ENCODE measurements at regions not wholly inside any gene's neighbourhood (a gene's known extent, or its start where the extent isn't known, plus 50 kb on each side); places are given as distances from the start of the nearest gene placed in this dataset.
"Not testable (repeated sequence)": the region's sequence is repeated elsewhere in the genome, so short reads cannot be mapped to it uniquely, and the experiment has no call there.

GRCh38 chr5:166722939-166723338 is 1568.5 kb upstream of the WWC1 start:
- H3K4me3 ChIP-seq (ENCODE audit: low read depth, low read length) = no peak overlapping the region
- TF ChIP-seq, protein P1, sequence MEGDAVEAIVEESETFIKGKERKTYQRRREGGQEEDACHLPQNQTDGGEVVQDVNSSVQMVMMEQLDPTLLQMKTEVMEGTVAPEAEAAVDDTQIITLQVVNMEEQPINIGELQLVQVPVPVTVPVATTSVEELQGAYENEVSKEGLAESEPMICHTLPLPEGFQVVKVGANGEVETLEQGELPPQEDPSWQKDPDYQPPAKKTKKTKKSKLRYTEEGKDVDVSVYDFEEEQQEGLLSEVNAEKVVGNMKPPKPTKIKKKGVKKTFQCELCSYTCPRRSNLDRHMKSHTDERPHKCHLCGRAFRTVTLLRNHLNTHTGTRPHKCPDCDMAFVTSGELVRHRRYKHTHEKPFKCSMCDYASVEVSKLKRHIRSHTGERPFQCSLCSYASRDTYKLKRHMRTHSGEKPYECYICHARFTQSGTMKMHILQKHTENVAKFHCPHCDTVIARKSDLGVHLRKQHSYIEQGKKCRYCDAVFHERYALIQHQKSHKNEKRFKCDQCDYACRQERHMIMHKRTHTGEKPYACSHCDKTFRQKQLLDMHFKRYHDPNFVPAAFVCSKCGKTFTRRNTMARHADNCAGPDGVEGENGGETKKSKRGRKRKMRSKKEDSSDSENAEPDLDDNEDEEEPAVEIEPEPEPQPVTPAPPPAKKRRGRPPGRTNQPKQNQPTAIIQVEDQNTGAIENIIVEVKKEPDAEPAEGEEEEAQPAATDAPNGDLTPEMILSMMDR (IDR thresholded peaks at IDR 0.05; ENCODE audit: insufficient read depth, low read length, poor library complexity, severe bottlenecking) = no peak
- H3K27me3 ChIP-seq (ENCODE audit: control insufficient read depth, insufficient read depth, low read length) = no peaks in the 10 kb centered on the region
- DNase-seq (ENCODE audit: low read depth) = peak; percentile 85
- no peaks in the 10 kb centered on the region for H3K36me3 ChIP-seq (ENCODE audit: control insufficient read depth, insufficient read depth, low read length)

DNA sequence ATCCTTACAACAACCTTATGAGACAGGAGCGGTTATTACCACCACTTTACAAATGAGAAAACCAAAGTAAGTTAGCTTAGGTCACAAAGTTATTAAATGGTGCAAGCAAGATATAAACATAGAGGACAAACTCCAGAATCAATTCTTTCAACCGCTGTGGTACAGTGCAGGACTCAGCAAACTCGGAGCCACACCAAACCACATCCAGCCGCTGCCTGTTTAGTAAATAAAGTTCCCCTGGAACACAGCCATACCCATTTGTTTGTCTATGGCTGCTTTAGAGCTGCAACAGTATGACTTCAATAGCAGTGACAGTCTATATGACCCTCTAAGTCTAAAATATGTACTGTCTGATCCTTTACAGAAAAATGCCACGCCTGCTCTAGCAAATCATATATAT is 1567.2 kb upstream of the WWC1 start:
- H3K4me3 ChIP-seq (ENCODE audit: low read depth, low read length) = no peak overlapping the region
- no peak for DNase-seq (ENCODE audit: low read depth)
- H3K36me3 ChIP-seq (ENCODE audit: control insufficient read depth, insufficient read depth, low read length) = no peaks in the 10 kb centered on the region
- TF ChIP-seq, protein P1 (IDR thresholded peaks at IDR 0.05; ENCODE audit: insufficient read depth, low read length, poor library complexity, severe bottlenecking) = no peak
- H3K27me3 ChIP-seq (ENCODE audit: control insufficient read depth, insufficient read depth, low read length) = no peaks in the 10 kb centered on the region

DNA sequence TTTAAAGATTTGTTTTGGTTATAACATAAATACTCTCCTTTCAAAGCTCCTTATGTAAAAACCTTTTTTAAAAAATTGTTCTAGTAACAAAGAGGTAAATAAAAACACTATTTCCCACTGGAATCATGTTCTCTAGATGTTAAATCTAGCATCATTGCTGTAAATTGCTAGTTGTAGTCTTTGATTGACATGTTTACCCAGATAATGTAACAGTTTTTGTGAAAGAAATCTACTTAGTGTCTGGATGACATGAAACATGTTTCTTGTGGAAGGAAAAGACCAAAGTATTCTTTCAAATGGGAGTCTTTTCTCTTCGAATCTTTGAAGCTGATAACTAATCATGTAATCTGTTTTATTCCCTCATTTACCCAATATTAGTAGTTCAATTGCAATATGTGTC is 1565.9 kb upstream of the WWC1 start:
- Histone ChIP-seq H3K36me3 (ENCODE audit: control insufficient read depth, insufficient read depth, low read length) (no peaks in the 10 kb centered on the region), H3K27me3 (ENCODE audit: control insufficient read depth, insufficient read depth, low read length) (no peaks in the 10 kb centered on the region), H3K4me3 (ENCODE audit: low read depth, low read length) (no peak overlapping the region)
- TF ChIP-seq, protein P1 (IDR thresholded peaks at IDR 0.05; ENCODE audit: insufficient read depth, low read length, poor library complexity, severe bottlenecking) = no peak
- DNase-seq (ENCODE audit: low read depth) = no peak

- TF ChIP-seq, protein P1 (IDR thresholded peaks at IDR 0.05; ENCODE audit: insufficient read depth, low read length, poor library complexity, severe bottlenecking) = no peak
These were observed 1565.0 kb upstream of the WWC1 start for GRCh38 chr5:166726406-166726805.

GRCh38 chr5:166742951-166743350 is 1548.5 kb upstream of the WWC1 start:
- H3K4me3 ChIP-seq (ENCODE audit: low read depth, low read length); H3K27me3 ChIP-seq (ENCODE audit: control insufficient read depth, insufficient read depth, low read length); H3K36me3 ChIP-seq (ENCODE audit: control insufficient read depth, insufficient read depth, low read length); DNase-seq (ENCODE audit: low read depth): not testable (repeated sequence)

More at GRCh38 chr5:166726406-166726805, 1565.0 kb upstream of the WWC1 start:
- no peaks in the 10 kb centered on the region for H3K36me3 ChIP-seq (ENCODE audit: control insufficient read depth, insufficient read depth, low read length)
- H3K4me3 ChIP-seq (ENCODE audit: low read depth, low read length) = no peak overlapping the region
- no peaks in the 10 kb centered on the region for H3K27me3 ChIP-seq (ENCODE audit: control insufficient read depth, insufficient read depth, low read length)
- DNase-seq (ENCODE audit: low read depth) = no peak

- DNase-seq (ENCODE audit: low read depth) = no peak
- TF ChIP-seq, protein P1 (IDR thresholded peaks at IDR 0.05; ENCODE audit: insufficient read depth, low read length, poor library complexity, severe bottlenecking) = no peak
- Histone ChIP-seq H3K36me3 (ENCODE audit: control insufficient read depth, insufficient read depth, low read length) (no peaks in the 10 kb centered on the region), H3K27me3 (ENCODE audit: control insufficient read depth, insufficient read depth, low read length) (no peaks in the 10 kb centered on the region), H3K4me3 (ENCODE audit: low read depth, low read length) (no peak overlapping the region)
These were observed 1544.9 kb upstream of the WWC1 start for GRCh38 chr5:166746506-166746905.

All from kidney epithelial cell (primary cell).